ENCODE measurements at regions not wholly inside any gene's neighbourhood (a gene's known extent, or its start where the extent isn't known, plus 50 kb on each side); places are given as distances from the start of the nearest gene placed in this dataset.

- 91 to 98% (median 98%) methylated on average over 1 of the region's 1 CpG for WGBS, 3 donors
- Histone ChIP-seq H3K27ac (no peak overlapping the region), H3K9me3 (no peaks in the 10 kb centered on the region), H3K27me3 (no peaks in the 10 kb centered on the region), H3K36me3 (no peaks in the 10 kb centered on the region), H3K4me1 (ENCODE audit: insufficient read depth) (no peaks in the 10 kb centered on the region), H3K4me3 (no peak overlapping the region)
- TF ChIP-seq EP300 (IDR thresholded peaks at IDR 0.05): no peak
- TF ChIP-seq CTCF (IDR thresholded peaks at IDR 0.05): no peak
- TF ChIP-seq POLR2A (IDR thresholded peaks at IDR 0.05): no peak
- intact Hi-C loops (cut with DNase I): no loop called here
- DNase-seq: no peak
These were observed 85.4 kb downstream of the OSR1 start for GRCh38 chr2:19272941-19273470.

- intact Hi-C loops (cut with DNase I): no loop called here
- Histone ChIP-seq H3K4me3 (no peak overlapping the region), H3K27me3 (no peaks in the 10 kb centered on the region), H3K4me1 (ENCODE audit: insufficient read depth) (no peaks in the 10 kb centered on the region), H3K27ac (no peak overlapping the region), H3K9me3 (no peaks in the 10 kb centered on the region), H3K36me3 (no peaks in the 10 kb centered on the region)
- DNase-seq: no peak
- TF ChIP-seq POLR2A (IDR thresholded peaks at IDR 0.05) (no peak), EP300 (IDR thresholded peaks at IDR 0.05) (no peak), CTCF (IDR thresholded peaks at IDR 0.05) (no peak)
- WGBS, 3 donors: 80 to 91% (median 91%) methylated on average over 4 of the region's 4 CpGs
These were observed 86.4 kb downstream of the OSR1 start for GRCh38 chr2:19272039-19272438.

GRCh38 chr2:19264852-19265251 lies 93.6 kb downstream of the OSR1 start:
- no peak for DNase-seq
- Histone ChIP-seq H3K4me1 (ENCODE audit: insufficient read depth) (no peaks in the 10 kb centered on the region), H3K27ac (no peak overlapping the region), H3K27me3 (no peaks in the 10 kb centered on the region), H3K9me3 (no peaks in the 10 kb centered on the region), H3K4me3 (no peak overlapping the region), H3K36me3 (no peaks in the 10 kb centered on the region)
- intact Hi-C loops (cut with DNase I): no loop called here
- TF ChIP-seq POLR2A (IDR thresholded peaks at IDR 0.05): no peak
- no peak for TF ChIP-seq CTCF (IDR thresholded peaks at IDR 0.05)
- no peak for TF ChIP-seq EP300 (IDR thresholded peaks at IDR 0.05)
- WGBS, 3 donors: 90 to 95% (median 95%) methylated on average over 6 of the region's 6 CpGs

GRCh38 chr2:19262150-19262549 lies 96.3 kb downstream of the OSR1 start:
- no peaks in the 10 kb centered on the region for H3K36me3 ChIP-seq
- no peak for DNase-seq
- no peaks in the 10 kb centered on the region for H3K4me1 ChIP-seq (ENCODE audit: insufficient read depth)
- H3K27ac ChIP-seq: no peak overlapping the region
- TF ChIP-seq POLR2A (IDR thresholded peaks at IDR 0.05) (no peak), EP300 (IDR thresholded peaks at IDR 0.05) (no peak), CTCF (IDR thresholded peaks at IDR 0.05) (no peak)
- intact Hi-C loops (cut with DNase I): no loop called here
- no peaks in the 10 kb centered on the region for H3K9me3 ChIP-seq
- 92 to 99% (median 96%) methylated on average over 7 of the region's 7 CpGs for WGBS, 3 donors
- H3K4me3 ChIP-seq: no peak overlapping the region
- H3K27me3 ChIP-seq: no peaks in the 10 kb centered on the region

All from ovary (tissue), 7 donors.